ENCODE measurements at regions not wholly inside any gene's neighbourhood (a gene's known extent, or its start where the extent isn't known, plus 50 kb on each side); places are given as distances from the start of the nearest gene placed in this dataset.

GRCh38 chr14:44613061-44613712 is 106.1 kb upstream of the FSCB start:
- TF ChIP-seq POLR2A (IDR thresholded peaks at IDR 0.05), result no peak
- no peak for TF ChIP-seq CTCF (IDR thresholded peaks at IDR 0.05)

All from Peyer's patch (tissue), 4 donors.